Muscle of leg (tissue), 3 donors: ENCODE measurements at regions not wholly inside any gene's neighbourhood (a gene's known extent, or its start where the extent isn't known, plus 50 kb on each side); places are given as distances from the start of the nearest gene placed in this dataset.

Experiments used
- DNase-seq: peaks from one replicate; pipeline ENCODE4 v3.0.0; 2013
- H3K27ac ChIP-seq: one replicate; pipeline ENCODE4 v1.5.1; 2013; ENCODE audit warnings: mild to moderate bottlenecking, low read length, control low read depth
- H3K27me3 ChIP-seq: one replicate; pipeline ENCODE4 v1.6.1; 2013; ENCODE audit warnings: low read length; ENCODE audit not compliant: control insufficient read depth, insufficient read depth
- H3K36me3 ChIP-seq: one replicate; pipeline ENCODE4 v1.6.1; 2013; ENCODE audit warnings: low read length; ENCODE audit not compliant: control insufficient read depth, insufficient read depth
- H3K4me1 ChIP-seq: one replicate; pipeline ENCODE4 v1.6.1; 2013; ENCODE audit warnings: low read length; ENCODE audit not compliant: control insufficient read depth, insufficient read depth
- H3K4me3 ChIP-seq: one replicate; pipeline ENCODE4 v1.5.1; 2013; ENCODE audit warnings: low read length, control low read depth
- H3K9me3 ChIP-seq: replicated peaks from 2 replicates; pipeline ENCODE4 v1.6.1; 2013; ENCODE audit warnings: low read depth, low read length; ENCODE audit not compliant: control insufficient read depth
- WGBS: methylation state at CpG from one replicate; pipeline ENCODE4 v1.1.5; 2013; ENCODE audit warnings: missing lambda C conversion rate; ENCODE audit not compliant: insufficient coverage; 5-methylcytosine and 5-hydroxymethylcytosine counted together

GRCh38 chr7:41867639-41868280 is 164.9 kb upstream of the INHBA start:
- Histone ChIP-seq H3K36me3 (no peaks in the 10 kb centered on the region), H3K9me3 (peaks cover 8% of the 10 kb centered on the region), H3K4me1 (no peaks in the 10 kb centered on the region), H3K27me3 (no peaks in the 10 kb centered on the region), H3K4me3 (no peak overlapping the region), H3K27ac (no peak overlapping the region)
- WGBS: no CpG with 5 or more reads among the region's 2 CpGs
- DNase-seq: peak; percentile 57

- DNase-seq: no peak
- Histone ChIP-seq H3K4me1 (no peaks in the 10 kb centered on the region), H3K4me3 (no peak overlapping the region), H3K9me3 (peaks cover 8% of the 10 kb centered on the region), H3K27me3 (no peaks in the 10 kb centered on the region), H3K36me3 (no peaks in the 10 kb centered on the region), H3K27ac (no peak overlapping the region)
- no CpG with 5 or more reads among the region's 2 CpGs for WGBS
Observed at GRCh38 chr7:41862261-41862660, 159.4 kb upstream of the INHBA start.

GRCh38 chr7:41861642-41862041 is 158.8 kb upstream of the INHBA start:
- Histone ChIP-seq H3K27me3 (no peaks in the 10 kb centered on the region), H3K4me3 (no peak overlapping the region), H3K27ac (no peak overlapping the region), H3K9me3 (peaks cover 8% of the 10 kb centered on the region), H3K4me1 (no peaks in the 10 kb centered on the region), H3K36me3 (no peaks in the 10 kb centered on the region)
- WGBS: 63% methylated on average over 1 of the region's 3 CpGs
- DNase-seq: peak; percentile 70

GRCh38 chr7:41858201-41858600 is 155.3 kb upstream of the INHBA start:
- Histone ChIP-seq H3K9me3 (no peaks in the 10 kb centered on the region), H3K4me3 (no peak overlapping the region), H3K27ac (no peak overlapping the region), H3K27me3 (no peaks in the 10 kb centered on the region), H3K4me1 (no peaks in the 10 kb centered on the region), H3K36me3 (no peaks in the 10 kb centered on the region)
- WGBS: no CpG with 5 or more reads among the region's 2 CpGs
- no peak for DNase-seq

GRCh38 chr7:41855798-41856197 is 152.9 kb upstream of the INHBA start:
- no peak overlapping the region for H3K4me3 ChIP-seq
- no peaks in the 10 kb centered on the region for H3K36me3 ChIP-seq
- no CpG with 5 or more reads among the region's 1 CpG for WGBS
- DNase-seq: no peak
- no peak overlapping the region for H3K27ac ChIP-seq
- H3K27me3 ChIP-seq: no peaks in the 10 kb centered on the region
- H3K9me3 ChIP-seq: no peaks in the 10 kb centered on the region
- no peaks in the 10 kb centered on the region for H3K4me1 ChIP-seq

DNA sequence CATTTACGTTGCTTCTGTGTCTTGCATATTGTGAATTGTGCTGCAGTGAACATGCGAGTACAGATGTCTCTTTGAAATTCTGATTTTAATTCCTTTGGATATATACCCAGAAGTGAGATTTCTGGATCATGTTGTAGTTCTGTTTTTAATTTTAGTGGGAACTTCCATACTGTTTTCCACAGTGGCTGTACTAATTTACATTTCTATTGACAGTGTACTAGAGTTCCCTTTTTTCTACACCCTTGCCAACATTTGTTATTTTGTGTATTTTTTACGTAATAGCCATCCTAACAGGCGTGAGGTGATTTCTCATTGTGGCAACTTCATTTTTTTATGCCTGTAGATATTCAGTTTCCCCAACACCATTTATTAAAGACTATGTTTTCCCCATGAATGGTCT is 144.7 kb upstream of the INHBA start:
- H3K4me1 ChIP-seq: no peaks in the 10 kb centered on the region
- H3K27me3 ChIP-seq: no peaks in the 10 kb centered on the region
- WGBS: no CpG with 5 or more reads among the region's 4 CpGs
- no peaks in the 10 kb centered on the region for H3K36me3 ChIP-seq
- H3K9me3 ChIP-seq: no peaks in the 10 kb centered on the region
- no peak overlapping the region for H3K4me3 ChIP-seq
- H3K27ac ChIP-seq: no peak overlapping the region
- no peak for DNase-seq

- no peaks in the 10 kb centered on the region for H3K36me3 ChIP-seq
- no peak for DNase-seq
- WGBS: no CpG with 5 or more reads among the region's 1 CpG
- no peak overlapping the region for H3K4me3 ChIP-seq
- H3K27me3 ChIP-seq: no peaks in the 10 kb centered on the region
- H3K4me1 ChIP-seq: no peaks in the 10 kb centered on the region
- no peak overlapping the region for H3K27ac ChIP-seq
- H3K9me3 ChIP-seq: no peaks in the 10 kb centered on the region
Observed at GRCh38 chr7:41847151-41847550, 144.3 kb upstream of the INHBA start.

- H3K4me3 ChIP-seq: no peak overlapping the region
- no peak for DNase-seq
- H3K9me3 ChIP-seq: no peaks in the 10 kb centered on the region
- H3K36me3 ChIP-seq: no peaks in the 10 kb centered on the region
- no peak overlapping the region for H3K27ac ChIP-seq
- WGBS: no CpG with 5 or more reads among the region's 4 CpGs
- no peaks in the 10 kb centered on the region for H3K27me3 ChIP-seq
- H3K4me1 ChIP-seq: no peaks in the 10 kb centered on the region
Observed at GRCh38 chr7:41842956-41843355, 140.1 kb upstream of the INHBA start.

DNA sequence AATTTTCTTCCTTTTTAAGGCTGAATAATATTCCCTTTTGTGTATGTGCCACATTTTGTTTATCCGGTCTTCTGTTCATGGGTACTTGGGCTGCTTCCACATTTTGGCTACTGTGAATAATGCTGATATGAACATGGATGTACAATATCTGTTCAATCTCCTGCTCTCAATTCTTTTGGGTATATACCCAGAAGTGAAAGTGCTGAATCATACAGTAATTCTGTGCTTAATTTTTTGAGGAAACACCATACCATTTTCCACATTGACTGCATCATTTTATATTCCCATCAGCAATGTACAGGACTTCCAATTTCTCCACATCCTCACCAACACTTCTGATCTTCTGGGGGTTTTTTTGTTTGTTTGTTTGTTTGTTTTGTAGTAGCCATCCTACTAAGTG is 135.0 kb upstream of the INHBA start:
- Histone ChIP-seq H3K27ac (no peak overlapping the region), H3K4me1 (no peaks in the 10 kb centered on the region), H3K9me3 (no peaks in the 10 kb centered on the region), H3K27me3 (no peaks in the 10 kb centered on the region), H3K36me3 (no peaks in the 10 kb centered on the region), H3K4me3 (no peak overlapping the region)
- no peak for DNase-seq
- no CpG with 5 or more reads among the region's 1 CpG for WGBS

GRCh38 chr7:41835976-41836530 is 133.2 kb upstream of the INHBA start:
- no peaks in the 10 kb centered on the region for H3K4me1 ChIP-seq
- no peak overlapping the region for H3K27ac ChIP-seq
- 75% methylated on average over 2 of the region's 4 CpGs for WGBS
- no peak overlapping the region for H3K4me3 ChIP-seq
- H3K9me3 ChIP-seq: peaks cover 5% of the 10 kb centered on the region
- H3K27me3 ChIP-seq: no peaks in the 10 kb centered on the region
- no peak for DNase-seq
- no peaks in the 10 kb centered on the region for H3K36me3 ChIP-seq
